ENCODE measurements at regions not wholly inside any gene's neighbourhood (a gene's known extent, or its start where the extent isn't known, plus 50 kb on each side); places are given as distances from the start of the nearest gene placed in this dataset.

- no peak overlapping the region for H3K27ac ChIP-seq (ENCODE audit: low read depth, low read length)
These were observed 133.0 kb upstream of the FRMD6 start for GRCh38 chr14:51518711-51519110.

DNA sequence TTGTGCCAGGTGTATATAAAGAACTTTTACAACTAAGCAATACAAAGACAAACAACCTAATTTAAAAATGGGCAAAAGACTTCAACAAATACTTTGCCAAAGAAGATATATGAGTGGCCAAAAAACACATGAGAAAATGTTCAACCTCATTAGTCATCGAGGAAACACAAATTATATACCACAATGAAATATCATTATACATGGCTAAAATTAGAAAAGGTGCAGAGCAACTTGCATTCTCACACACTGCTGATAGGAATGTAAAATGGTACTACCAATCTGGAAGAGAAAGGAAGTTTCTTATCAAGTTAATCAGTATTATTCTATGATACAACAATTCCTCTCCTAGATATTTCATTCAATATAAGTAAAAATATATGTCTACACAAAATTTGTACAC is 131.6 kb upstream of the FRMD6 start:
- no peaks in the 10 kb centered on the region for H3K9me2 ChIP-seq (replicated peaks; ENCODE audit: control insufficient read depth, low read length)
- no peak overlapping the region for H3K27ac ChIP-seq (ENCODE audit: low read depth, low read length)
- H4K20me1 ChIP-seq (ENCODE audit: control insufficient read depth, insufficient read depth, low read depth, low read length) = no peaks in the 10 kb centered on the region

More at GRCh38 chr14:51518711-51519110, 133.0 kb upstream of the FRMD6 start:
- Histone ChIP-seq H3K9me2 (replicated peaks; ENCODE audit: control insufficient read depth, low read length) (no peaks in the 10 kb centered on the region), H4K20me1 (ENCODE audit: control insufficient read depth, insufficient read depth, low read depth, low read length) (no peaks in the 10 kb centered on the region), H3K36me3 (ENCODE audit: control insufficient read depth, low read length) (no peaks in the 10 kb centered on the region), H3K79me2 (ENCODE audit: control insufficient read depth, low read length) (no peaks in the 10 kb centered on the region), H3K4me3 (ENCODE audit: low read length) (no peak overlapping the region), H3K4me2 (ENCODE audit: low read length) (no peak overlapping the region), H3F3A (ENCODE audit: control insufficient read depth, insufficient read depth) (no peaks in the 10 kb centered on the region), H3K27me3 (ENCODE audit: control insufficient read depth, low read length) (no peaks in the 10 kb centered on the region), H3K9me3 (ENCODE audit: control insufficient read depth, insufficient read depth, low read length) (no peaks in the 10 kb centered on the region), H3K4me1 (ENCODE audit: control insufficient read depth, low read length) (no peaks in the 10 kb centered on the region)
- TF ChIP-seq EZH2phosphoT487 (IDR thresholded peaks at IDR 0.05; ENCODE audit: borderline replicate concordance, low read length) = no peak
- no peak for TF ChIP-seq CTCF (IDR thresholded peaks at IDR 0.05; ENCODE audit: low read depth, low read length, poor library complexity, severe bottlenecking)

GRCh38 chr14:51521764-51522163 is 129.9 kb upstream of the FRMD6 start:
- Histone ChIP-seq H3K27ac (ENCODE audit: low read depth, low read length) (no peak overlapping the region), H3K27me3 (ENCODE audit: control insufficient read depth, low read length) (no peaks in the 10 kb centered on the region), H3K79me2 (ENCODE audit: control insufficient read depth, low read length) (no peaks in the 10 kb centered on the region), H3K9me3 (ENCODE audit: control insufficient read depth, insufficient read depth, low read length) (no peaks in the 10 kb centered on the region), H4K20me1 (ENCODE audit: control insufficient read depth, insufficient read depth, low read depth, low read length) (no peaks in the 10 kb centered on the region), H3F3A (ENCODE audit: control insufficient read depth, insufficient read depth) (no peaks in the 10 kb centered on the region), H3K4me2 (ENCODE audit: low read length) (no peak overlapping the region), H3K9me2 (replicated peaks; ENCODE audit: control insufficient read depth, low read length) (no peaks in the 10 kb centered on the region), H3K4me3 (ENCODE audit: low read length) (no peak overlapping the region), H3K36me3 (ENCODE audit: control insufficient read depth, low read length) (no peaks in the 10 kb centered on the region), H3K4me1 (ENCODE audit: control insufficient read depth, low read length) (no peaks in the 10 kb centered on the region)
- TF ChIP-seq EZH2phosphoT487 (IDR thresholded peaks at IDR 0.05; ENCODE audit: borderline replicate concordance, low read length) = no peak
- TF ChIP-seq CTCF (IDR thresholded peaks at IDR 0.05; ENCODE audit: low read depth, low read length, poor library complexity, severe bottlenecking) = no peak

More for the DNA sequence above, 131.6 kb upstream of the FRMD6 start:
- Histone ChIP-seq H3F3A (ENCODE audit: control insufficient read depth, insufficient read depth) (no peaks in the 10 kb centered on the region), H3K4me3 (ENCODE audit: low read length) (no peak overlapping the region), H3K27me3 (ENCODE audit: control insufficient read depth, low read length) (no peaks in the 10 kb centered on the region), H3K79me2 (ENCODE audit: control insufficient read depth, low read length) (no peaks in the 10 kb centered on the region), H3K9me3 (ENCODE audit: control insufficient read depth, insufficient read depth, low read length) (no peaks in the 10 kb centered on the region), H3K4me1 (ENCODE audit: control insufficient read depth, low read length) (no peaks in the 10 kb centered on the region), H3K4me2 (ENCODE audit: low read length) (no peak overlapping the region), H3K36me3 (ENCODE audit: control insufficient read depth, low read length) (no peaks in the 10 kb centered on the region)
- TF ChIP-seq CTCF (IDR thresholded peaks at IDR 0.05; ENCODE audit: low read depth, low read length, poor library complexity, severe bottlenecking) (no peak), EZH2phosphoT487 (IDR thresholded peaks at IDR 0.05; ENCODE audit: borderline replicate concordance, low read length) (no peak)

- Histone ChIP-seq H3K9me3 (ENCODE audit: control insufficient read depth, insufficient read depth, low read length) (no peaks in the 10 kb centered on the region), H3K27ac (ENCODE audit: low read depth, low read length) (no peak overlapping the region), H3K4me1 (ENCODE audit: control insufficient read depth, low read length) (no peaks in the 10 kb centered on the region), H3K27me3 (ENCODE audit: control insufficient read depth, low read length) (no peaks in the 10 kb centered on the region), H4K20me1 (ENCODE audit: control insufficient read depth, insufficient read depth, low read depth, low read length) (no peaks in the 10 kb centered on the region), H3K36me3 (ENCODE audit: control insufficient read depth, low read length) (no peaks in the 10 kb centered on the region), H3K4me2 (ENCODE audit: low read length) (no peak overlapping the region), H3K4me3 (ENCODE audit: low read length) (no peak overlapping the region), H3K9me2 (replicated peaks; ENCODE audit: control insufficient read depth, low read length) (no peaks in the 10 kb centered on the region), H3K79me2 (ENCODE audit: control insufficient read depth, low read length) (no peaks in the 10 kb centered on the region), H3F3A (ENCODE audit: control insufficient read depth, insufficient read depth) (no peaks in the 10 kb centered on the region)
- TF ChIP-seq EZH2phosphoT487 (IDR thresholded peaks at IDR 0.05; ENCODE audit: borderline replicate concordance, low read length) = no peak
- TF ChIP-seq CTCF (IDR thresholded peaks at IDR 0.05; ENCODE audit: low read depth, low read length, poor library complexity, severe bottlenecking) = no peak
These were observed 128.5 kb upstream of the FRMD6 start for GRCh38 chr14:51523243-51523642.

Measured in DOHH2 (cell line).